ENCODE measurements at regions not wholly inside any gene's neighbourhood (a gene's known extent, or its start where the extent isn't known, plus 50 kb on each side); places are given as distances from the start of the nearest gene placed in this dataset.
A peak's percentile ranks its signal among the peaks of the same experiment; 100 is the strongest.

DNA sequence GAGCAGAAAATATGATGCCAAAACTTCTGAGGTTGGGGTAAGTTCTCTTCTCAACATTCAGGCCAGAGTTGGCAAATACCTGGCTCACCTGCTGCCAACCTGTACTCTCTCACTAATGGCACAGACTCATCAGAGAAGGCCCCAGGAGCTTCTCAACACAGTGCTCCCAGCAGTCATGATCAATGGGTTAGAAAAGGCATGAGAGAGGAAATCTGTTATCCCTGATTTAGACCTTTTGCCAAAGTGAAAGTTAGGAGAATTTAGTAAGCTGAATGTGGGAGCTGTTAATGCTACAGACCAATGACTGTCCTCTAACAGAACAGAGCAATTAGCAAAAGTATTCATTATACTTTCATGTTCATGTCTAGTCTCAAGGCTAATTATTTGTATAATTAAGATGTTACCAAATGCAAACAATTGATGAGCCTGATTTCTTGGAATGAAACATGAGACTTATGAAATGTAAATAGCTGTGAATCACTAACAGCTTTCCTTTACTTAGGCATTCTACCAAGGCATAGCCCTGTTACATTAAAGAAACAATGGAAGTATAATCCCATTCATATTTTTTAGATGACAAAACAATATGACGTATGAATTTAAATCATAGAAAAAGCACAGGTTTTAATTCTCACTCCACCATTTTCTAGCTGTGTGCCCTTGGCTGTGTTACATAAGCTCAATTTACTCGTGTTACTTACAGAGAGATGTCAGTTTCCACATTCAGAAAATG is 68.7 kb upstream of the MARCHF10 start:
- no peak overlapping the region for H3K27ac ChIP-seq (ENCODE audit: low read depth, low read length)
- H3K27ac Mint-ChIP-seq: no peak overlapping the region
- H3K4me1 ChIP-seq (ENCODE audit: control insufficient read depth, insufficient read depth, low read length): no peaks in the 10 kb centered on the region
- no peak overlapping the region for H3K4me3 Mint-ChIP-seq
- TF ChIP-seq, protein P1, sequence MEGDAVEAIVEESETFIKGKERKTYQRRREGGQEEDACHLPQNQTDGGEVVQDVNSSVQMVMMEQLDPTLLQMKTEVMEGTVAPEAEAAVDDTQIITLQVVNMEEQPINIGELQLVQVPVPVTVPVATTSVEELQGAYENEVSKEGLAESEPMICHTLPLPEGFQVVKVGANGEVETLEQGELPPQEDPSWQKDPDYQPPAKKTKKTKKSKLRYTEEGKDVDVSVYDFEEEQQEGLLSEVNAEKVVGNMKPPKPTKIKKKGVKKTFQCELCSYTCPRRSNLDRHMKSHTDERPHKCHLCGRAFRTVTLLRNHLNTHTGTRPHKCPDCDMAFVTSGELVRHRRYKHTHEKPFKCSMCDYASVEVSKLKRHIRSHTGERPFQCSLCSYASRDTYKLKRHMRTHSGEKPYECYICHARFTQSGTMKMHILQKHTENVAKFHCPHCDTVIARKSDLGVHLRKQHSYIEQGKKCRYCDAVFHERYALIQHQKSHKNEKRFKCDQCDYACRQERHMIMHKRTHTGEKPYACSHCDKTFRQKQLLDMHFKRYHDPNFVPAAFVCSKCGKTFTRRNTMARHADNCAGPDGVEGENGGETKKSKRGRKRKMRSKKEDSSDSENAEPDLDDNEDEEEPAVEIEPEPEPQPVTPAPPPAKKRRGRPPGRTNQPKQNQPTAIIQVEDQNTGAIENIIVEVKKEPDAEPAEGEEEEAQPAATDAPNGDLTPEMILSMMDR (conservative IDR thresholded peaks at IDR 0.05): no peak
- no peaks in the 10 kb centered on the region for H3K4me1 Mint-ChIP-seq
- no peaks in the 10 kb centered on the region for H3K27me3 ChIP-seq (ENCODE audit: control insufficient read depth, insufficient read depth, low read length, poor library complexity, severe bottlenecking)
- 89 to 100% methylated on average over 2 of the region's 2 CpGs for WGBS, 2 experiments (ENCODE audit: insufficient coverage in 1 of 2, insufficient read length in 1 of 2)
- peak; percentile 31 for DNase-seq
- no peaks in the 10 kb centered on the region for H3K36me3 Mint-ChIP-seq (ENCODE audit: low read depth)
- no peak overlapping the region for H3K4me3 ChIP-seq (ENCODE audit: low read length)
- no peaks in the 10 kb centered on the region for H3K9me3 Mint-ChIP-seq
- H3K9me3 ChIP-seq (ENCODE audit: control insufficient read depth, low read length): no peaks in the 10 kb centered on the region
- H3K36me3 ChIP-seq (ENCODE audit: control insufficient read depth, insufficient read depth, low read length): no peaks in the 10 kb centered on the region
- no peak overlapping the region for H3K9ac ChIP-seq (ENCODE audit: extremely low read depth, low read length, poor library complexity, severe bottlenecking)
- H3K27me3 Mint-ChIP-seq (ENCODE audit: insufficient read depth): no peaks in the 10 kb centered on the region

DNA sequence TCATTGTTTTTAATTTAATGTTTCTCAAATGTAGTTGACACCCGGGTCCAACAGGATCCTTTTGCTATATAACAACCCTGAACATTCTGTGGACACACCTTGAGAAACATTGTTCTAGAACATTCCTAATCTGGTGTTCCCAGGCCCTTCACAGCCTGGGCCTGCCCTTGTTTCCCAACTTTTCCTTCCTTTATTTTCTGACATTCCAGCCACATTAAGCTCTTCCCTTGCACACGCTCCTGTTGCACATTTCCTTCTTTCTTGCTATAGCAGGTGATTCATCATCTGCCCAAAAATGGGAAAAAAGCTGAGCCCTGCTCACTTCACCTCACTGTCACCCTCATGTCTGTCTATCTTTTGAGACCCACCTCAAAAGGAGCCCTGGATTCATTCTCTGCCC is 67.9 kb upstream of the MARCHF10 start:
- Histone ChIP-seq H3K36me3 (ENCODE audit: control insufficient read depth, insufficient read depth, low read length) (no peaks in the 10 kb centered on the region), H3K27me3 (ENCODE audit: control insufficient read depth, insufficient read depth, low read length, poor library complexity, severe bottlenecking) (no peaks in the 10 kb centered on the region), H3K9me3 (ENCODE audit: control insufficient read depth, low read length) (no peaks in the 10 kb centered on the region), H3K9ac (ENCODE audit: extremely low read depth, low read length, poor library complexity, severe bottlenecking) (no peak overlapping the region), H3K4me3 (ENCODE audit: low read length) (no peak overlapping the region), H3K27ac (ENCODE audit: low read depth, low read length) (no peak overlapping the region), H3K4me1 (ENCODE audit: control insufficient read depth, insufficient read depth, low read length) (no peaks in the 10 kb centered on the region)
- WGBS, 2 experiments (ENCODE audit: insufficient coverage in 1 of 2, insufficient read length in 1 of 2): 81 to 91% methylated on average over 1 to 2 of the region's 2 CpGs
- Mint-ChIP-seq H3K27ac (no peak overlapping the region), H3K9me3 (no peaks in the 10 kb centered on the region), H3K4me1 (no peaks in the 10 kb centered on the region), H3K27me3 (ENCODE audit: insufficient read depth) (no peaks in the 10 kb centered on the region), H3K4me3 (no peak overlapping the region), H3K36me3 (ENCODE audit: low read depth) (no peaks in the 10 kb centered on the region)
- TF ChIP-seq, protein P1 (conservative IDR thresholded peaks at IDR 0.05): no peak
- peak; percentile 21 for DNase-seq

DNA sequence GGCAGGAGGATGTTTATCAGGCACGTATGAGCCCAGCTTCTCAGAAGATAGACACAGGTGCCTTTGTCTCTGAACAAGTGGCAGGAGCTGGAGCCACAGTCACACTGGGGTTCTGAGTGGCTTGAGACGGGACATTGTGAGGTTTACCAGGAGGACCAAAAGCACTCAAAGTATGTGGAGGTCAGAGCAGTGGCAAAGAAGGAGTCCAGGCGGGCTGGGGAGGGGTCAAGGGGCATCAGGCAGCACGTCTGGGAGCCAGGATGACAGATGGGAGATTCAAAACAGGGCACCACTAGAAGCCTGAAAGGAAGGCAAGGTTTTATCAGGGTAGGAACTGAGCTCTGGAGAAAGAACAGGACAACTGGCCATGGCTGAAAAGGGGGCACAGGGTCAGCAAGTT is 67.2 kb upstream of the MARCHF10 start:
- no peak for DNase-seq
- no peaks in the 10 kb centered on the region for H3K36me3 ChIP-seq (ENCODE audit: control insufficient read depth, insufficient read depth, low read length)
- no peak overlapping the region for H3K4me3 Mint-ChIP-seq
- H3K4me1 ChIP-seq (ENCODE audit: control insufficient read depth, insufficient read depth, low read length): no peaks in the 10 kb centered on the region
- peaks cover 3% of the 10 kb centered on the region for H3K4me1 Mint-ChIP-seq
- H3K27ac ChIP-seq (ENCODE audit: low read depth, low read length): no peak overlapping the region
- TF ChIP-seq, protein P1 (conservative IDR thresholded peaks at IDR 0.05): no peak
- no peak overlapping the region for H3K27ac Mint-ChIP-seq
- no peak overlapping the region for H3K4me3 ChIP-seq (ENCODE audit: low read length)
- 59 to 83% methylated on average over 3 to 4 of the region's 4 CpGs for WGBS, 2 experiments (ENCODE audit: insufficient coverage in 1 of 2, insufficient read length in 1 of 2)
- no peak overlapping the region for H3K9ac ChIP-seq (ENCODE audit: extremely low read depth, low read length, poor library complexity, severe bottlenecking)
- no peaks in the 10 kb centered on the region for H3K9me3 ChIP-seq (ENCODE audit: control insufficient read depth, low read length)
- no peaks in the 10 kb centered on the region for H3K36me3 Mint-ChIP-seq (ENCODE audit: low read depth)
- no peaks in the 10 kb centered on the region for H3K27me3 ChIP-seq (ENCODE audit: control insufficient read depth, insufficient read depth, low read length, poor library complexity, severe bottlenecking)
- no peaks in the 10 kb centered on the region for H3K9me3 Mint-ChIP-seq
- no peaks in the 10 kb centered on the region for H3K27me3 Mint-ChIP-seq (ENCODE audit: insufficient read depth)
